DMS 273 (cell line): ENCODE measurements at regions not wholly inside any gene's neighbourhood (a gene's known extent, or its start where the extent isn't known, plus 50 kb on each side); places are given as distances from the start of the nearest gene placed in this dataset.
"Not testable (repeated sequence)": the region's sequence is repeated elsewhere in the genome, so short reads cannot be mapped to it uniquely, and the experiment has no call there.

Experiments
- DNase-seq: peaks from one replicate; lab custom pipeline; 2025; ENCODE audit not compliant: unreplicated experiment; lab: John Stamatoyannopoulos, UW

GRCh38 chr10:126722726-126723125 lies 52.2 kb upstream of the C10orf90 start:
- no peak for DNase-seq

DNA sequence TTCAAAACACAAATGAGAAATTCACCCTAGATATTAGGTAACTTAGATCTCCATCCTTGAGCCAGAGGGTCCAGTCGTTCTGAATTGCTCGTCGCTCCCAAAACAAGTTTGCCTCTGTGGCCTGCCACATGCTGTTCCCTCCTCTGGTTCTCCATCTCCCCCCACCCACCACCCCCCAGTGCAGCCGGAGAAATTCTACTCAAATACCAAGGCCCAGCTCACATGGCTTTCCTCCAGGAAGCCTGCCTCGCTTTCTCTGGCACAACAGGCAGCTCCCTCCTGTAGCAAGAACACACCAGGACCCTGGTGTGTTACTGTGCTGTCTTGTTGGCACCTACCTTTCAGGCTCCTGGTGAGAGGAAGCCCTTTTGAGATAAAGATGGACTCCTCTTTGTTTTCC lies 52.7 kb upstream of the C10orf90 start:
- DNase-seq, result no peak

DNA sequence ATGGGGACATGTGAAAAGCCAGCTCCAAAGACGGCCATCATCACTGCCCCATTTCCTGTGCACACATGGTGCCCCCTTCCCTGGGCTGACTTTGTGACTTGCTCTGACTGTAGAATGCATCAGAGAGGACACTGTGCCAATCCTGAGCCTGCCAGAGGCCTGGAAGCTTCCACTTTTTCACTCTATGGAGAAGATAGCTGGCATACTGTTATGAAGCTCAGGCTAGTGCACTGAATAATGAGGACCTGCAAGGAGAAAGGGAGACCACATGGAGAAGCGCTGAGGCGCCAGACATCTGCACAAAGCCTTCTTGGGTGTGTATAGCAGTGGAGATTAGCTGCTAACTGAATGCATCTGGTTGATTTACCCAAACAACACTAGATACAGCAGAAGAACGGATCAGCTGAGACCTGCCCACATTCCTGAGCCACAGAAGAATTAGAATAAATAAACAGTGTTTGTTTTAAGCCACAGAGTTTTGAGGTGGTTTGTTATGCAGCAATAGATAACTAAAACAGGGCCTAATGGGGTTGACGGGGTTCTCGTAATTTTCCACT lies 58.9 kb upstream of the C10orf90 start:
- DNase-seq, result no peak

DNA sequence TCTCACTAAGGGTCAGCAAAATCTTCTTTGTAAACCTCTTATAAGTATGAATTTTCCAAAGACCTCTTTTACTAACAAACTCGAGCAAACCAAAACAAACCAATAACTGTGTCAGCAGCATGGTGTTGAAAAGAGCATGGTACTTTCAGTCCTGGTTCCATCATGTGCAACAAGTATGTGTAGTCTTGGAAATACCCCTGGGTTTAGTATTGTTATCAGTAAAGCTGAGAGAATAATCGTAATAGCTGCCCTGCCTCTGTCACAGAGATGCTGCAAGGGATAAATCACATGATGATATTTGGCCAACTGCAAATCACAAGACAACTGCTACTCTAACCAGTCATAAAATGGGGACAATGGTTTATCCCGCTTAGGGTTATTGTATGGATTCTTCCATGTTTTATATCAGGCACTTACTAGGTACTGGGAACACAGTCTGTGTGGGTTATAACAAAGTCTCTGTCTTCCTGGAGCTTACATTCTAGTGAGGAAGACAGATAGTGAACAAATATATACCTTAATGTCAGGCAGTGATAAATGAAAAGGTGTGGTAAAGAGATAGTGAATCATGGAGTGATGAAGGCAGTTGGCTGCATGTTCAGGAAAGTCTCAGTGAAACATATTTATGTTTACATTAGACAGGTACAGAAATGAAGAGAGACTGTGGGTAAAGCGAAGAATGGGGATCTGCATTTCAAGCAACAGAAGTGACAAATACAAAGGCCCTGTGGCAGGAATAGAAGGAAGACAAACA lies 60.5 kb upstream of the C10orf90 start:
- DNase-seq, result no peak

GRCh38 chr10:126731610-126731990 lies 61.1 kb upstream of the C10orf90 start:
- DNase-seq, result no peak

DNA sequence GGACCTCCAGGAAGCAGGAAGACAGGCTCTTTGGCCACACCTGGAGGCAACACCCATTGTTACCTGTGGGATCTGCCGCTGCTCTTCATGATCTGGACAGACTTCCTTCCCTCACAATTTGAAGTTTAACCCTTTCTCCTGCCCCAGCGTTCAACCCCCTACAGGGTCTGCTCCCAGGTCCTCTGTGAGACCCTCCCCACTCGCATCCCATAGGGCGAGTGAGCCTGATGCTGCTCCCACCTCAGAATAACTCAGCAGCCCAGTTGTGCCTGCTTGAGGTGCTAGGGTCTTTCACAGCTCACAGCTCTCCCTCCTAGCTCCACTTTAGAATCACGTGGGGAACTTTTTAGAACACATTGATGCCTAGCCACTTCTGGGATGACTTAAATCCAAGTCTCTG lies 61.8 kb upstream of the C10orf90 start:
- no peak for DNase-seq

DNA sequence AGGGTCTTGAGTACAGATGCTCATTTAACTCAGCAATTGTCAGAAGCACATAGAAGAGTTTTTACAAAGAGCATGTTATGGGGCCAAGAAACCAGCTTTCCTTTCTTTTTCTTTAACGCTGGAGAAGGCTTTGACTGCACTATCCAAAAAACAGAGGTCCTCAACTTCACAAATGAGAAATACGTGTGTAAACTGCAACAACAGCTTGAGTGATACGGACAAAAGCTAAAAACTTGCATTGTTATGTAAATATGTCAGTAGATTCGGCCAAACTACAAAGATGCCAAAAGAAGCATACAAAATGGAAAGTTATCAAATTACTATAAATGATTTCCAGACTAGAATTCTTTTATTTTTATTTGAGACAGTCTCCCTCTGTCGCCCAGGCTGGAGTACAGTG lies 62.4 kb upstream of the C10orf90 start:
- DNase-seq, result no peak

DNA sequence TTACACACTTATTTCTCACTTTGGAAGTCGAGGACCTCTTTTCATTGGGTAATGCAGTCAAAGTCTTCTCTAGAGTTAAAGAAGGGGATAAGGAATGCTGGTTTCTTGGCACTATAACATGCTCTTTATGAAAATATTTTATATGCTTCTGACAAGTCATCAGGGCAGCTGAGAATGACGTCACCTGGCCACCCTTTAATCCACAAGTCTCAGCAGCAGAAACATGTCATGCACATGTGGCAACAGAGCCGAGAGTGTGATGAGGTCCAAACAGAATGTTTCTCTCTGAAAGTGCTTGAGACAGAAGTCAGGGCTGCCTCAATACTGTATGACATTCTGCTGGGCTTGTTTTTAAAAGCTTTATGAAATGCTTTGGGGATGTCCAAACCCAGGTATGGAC lies 63.5 kb upstream of the C10orf90 start:
- no peak for DNase-seq

DNA sequence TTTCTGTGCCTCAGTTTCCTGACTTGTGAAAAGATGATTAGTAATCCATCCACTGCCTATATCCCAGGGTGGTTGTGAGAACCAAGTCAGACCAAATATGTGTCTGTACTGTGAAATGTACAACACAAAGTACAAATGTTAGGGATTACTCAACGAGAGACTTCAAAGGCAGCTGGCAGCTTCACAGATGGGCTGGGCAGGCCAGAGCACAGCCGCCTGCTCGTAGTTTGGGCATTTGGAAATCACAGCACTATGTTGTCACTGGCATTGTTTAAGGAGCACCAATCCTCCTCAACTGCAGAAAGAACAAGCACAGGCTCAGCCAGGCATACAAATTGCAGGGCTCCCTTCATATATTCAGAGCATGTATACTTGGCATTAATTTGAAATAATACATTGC lies 64.5 kb upstream of the C10orf90 start:
- DNase-seq, result peak; percentile 9

DNA sequence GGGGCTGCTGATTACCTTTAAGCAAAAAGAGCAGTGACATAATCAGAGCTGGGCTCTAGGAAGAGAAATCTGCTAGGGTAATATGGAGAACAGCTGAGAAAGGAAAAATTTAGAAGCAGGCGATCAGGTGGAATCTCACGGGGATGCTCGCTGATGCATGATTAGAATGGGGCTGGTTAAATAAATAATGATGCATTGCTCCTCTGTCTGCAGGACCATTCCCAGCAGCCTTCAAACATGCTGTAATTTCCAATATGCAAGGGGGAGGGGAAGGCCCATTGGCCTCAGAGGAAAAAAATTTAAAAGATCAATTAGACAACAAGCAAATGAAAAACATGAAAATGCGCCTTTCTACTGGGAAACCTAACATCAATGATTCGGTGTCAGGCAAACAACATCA lies 65.6 kb upstream of the C10orf90 start:
- DNase-seq, result no peak

DNA sequence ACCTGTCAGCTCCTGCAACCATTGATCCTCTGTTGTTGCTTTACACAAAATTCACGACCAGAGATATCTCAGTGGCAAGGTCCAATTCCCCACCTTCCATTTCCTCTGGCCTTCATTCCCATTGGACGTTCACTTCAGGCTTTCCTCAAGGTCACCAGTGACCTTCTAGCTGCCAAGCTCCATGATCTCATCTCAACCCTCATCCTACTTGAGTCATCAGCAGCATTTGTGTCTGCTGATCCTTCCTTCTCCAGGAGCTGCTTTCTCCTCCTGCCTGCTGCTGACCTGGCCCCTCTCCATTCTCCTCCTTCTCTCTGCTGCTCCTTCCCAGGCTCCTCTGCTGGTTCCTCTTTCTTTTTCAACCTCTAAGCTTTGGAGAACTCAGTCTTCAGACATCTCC lies 66.2 kb upstream of the C10orf90 start:
- DNase-seq, result no peak

GRCh38 chr10:126738001-126738400 lies 67.5 kb upstream of the C10orf90 start:
- no peak for DNase-seq

- no peak for DNase-seq
Measured at GRCh38 chr10:126744571-126744970, 74.1 kb upstream of the C10orf90 start.

DNA sequence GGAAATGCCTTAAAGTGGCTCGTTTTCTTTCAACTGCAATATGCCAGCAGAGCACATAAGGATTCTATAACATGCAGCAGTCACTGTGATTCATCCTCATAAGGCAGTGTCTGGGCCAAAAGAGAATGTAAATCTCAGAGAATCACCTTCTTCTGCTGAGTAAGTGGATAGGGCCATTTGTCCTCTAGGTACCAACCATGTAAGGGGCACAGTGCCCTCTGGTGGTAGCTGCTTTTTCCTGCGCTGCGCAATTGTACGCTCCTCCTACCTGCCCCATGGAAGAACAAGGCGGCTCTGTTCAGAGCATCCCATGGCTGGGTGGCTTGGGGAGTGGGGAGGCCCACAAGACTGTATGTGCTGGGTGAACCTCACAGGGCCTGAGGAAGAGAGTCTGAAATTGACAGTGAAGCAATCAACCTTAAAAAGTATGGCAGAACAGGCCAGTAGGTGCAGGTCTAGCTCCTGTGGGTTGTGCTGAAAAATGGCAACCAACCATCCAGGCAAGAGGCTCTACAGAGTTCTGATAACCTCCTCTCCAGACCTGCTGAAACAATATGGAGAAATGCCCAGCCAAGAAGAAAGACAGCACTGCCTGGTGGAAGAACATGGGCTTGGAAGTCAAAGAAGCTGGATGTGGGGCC lies 78.6 kb upstream of the C10orf90 start:
- peak; percentile 65 for DNase-seq

GRCh38 chr10:126754966-126755365 lies 84.5 kb upstream of the C10orf90 start:
- DNase-seq, result no peak

DNA sequence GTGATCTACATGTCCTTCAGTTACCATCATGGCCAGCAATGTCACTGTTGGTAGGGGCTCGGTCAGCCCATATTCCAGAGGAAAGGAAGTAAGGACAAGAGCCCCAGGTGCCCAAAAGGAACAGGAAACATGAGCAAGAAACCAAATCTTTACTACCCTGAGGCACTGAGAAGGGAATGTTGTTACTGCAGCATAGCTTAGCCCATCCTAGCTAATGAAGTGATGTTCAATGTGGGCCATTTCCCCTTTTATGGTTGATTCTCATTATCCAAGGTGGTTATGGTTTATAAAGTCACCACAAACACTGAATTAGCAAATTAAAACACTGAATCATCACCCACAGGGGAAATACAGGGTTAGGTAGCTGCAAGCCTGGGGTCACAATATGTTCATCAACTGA lies 88.4 kb upstream of the C10orf90 start:
- no peak for DNase-seq

DNA sequence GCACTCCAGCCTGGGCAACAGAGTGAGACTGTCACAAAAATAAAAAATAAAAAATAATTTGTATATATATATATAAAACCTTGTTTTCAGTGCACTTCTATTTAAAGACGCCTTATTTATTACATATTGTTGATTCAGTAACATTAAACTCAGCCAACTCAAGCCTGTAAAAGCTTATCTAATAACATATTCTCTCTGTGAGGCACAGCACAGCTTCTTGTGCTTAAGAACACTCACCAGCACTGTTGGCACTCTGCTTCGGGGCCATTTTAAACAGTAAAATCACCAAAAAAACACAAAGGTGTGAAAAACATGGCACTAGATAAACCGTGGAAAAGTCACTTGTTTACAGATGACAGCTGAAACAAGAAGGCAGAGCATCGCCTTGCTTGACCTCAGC lies 89.0 kb upstream of the C10orf90 start:
- DNase-seq, result no peak

GRCh38 chr10:126766646-126767045 lies 96.2 kb upstream of the C10orf90 start:
- DNase-seq, result not testable (repeated sequence)

- no peak for DNase-seq
Measured at GRCh38 chr10:126770809-126771208, 100.3 kb upstream of the C10orf90 start.

GRCh38 chr10:126776168-126776567 lies 105.7 kb upstream of the C10orf90 start:
- DNase-seq, result no peak

- no peak for DNase-seq
Measured at GRCh38 chr10:126777714-126778113, 107.2 kb upstream of the C10orf90 start.

DNA sequence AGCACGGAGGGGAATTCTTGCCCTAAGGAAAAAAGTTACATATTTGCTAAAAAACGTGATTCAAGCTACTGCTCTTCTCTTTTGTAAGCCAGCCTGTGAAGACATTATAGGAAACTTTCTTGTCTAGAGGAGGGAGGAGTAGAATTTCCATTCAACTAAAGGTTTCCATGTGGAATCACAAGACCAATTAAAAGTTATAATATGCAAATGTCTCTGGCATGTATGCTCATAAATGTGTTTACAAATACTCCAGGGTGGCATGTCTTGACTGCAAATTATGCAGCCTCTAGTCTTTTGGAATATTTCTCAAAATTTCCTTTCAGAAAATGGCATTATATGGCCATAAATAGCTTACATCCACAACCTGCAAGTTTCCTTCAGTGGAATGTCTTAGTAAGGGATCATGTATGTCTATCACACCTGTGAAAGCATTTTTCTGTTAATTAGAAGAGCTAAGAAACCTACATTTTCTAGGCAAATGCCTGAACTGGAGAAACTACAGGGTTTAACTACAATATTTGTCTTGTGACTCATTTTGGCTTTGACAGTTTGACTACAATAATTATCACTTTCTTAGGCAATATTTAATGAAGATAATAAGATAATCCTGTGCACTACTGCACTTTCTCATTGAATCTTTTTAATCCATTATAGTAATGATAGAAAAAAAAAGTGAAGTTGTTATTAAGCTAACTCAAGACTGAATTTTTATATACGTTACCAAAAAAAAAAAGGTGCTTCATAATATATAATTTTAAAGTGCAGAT lies 111.1 kb upstream of the C10orf90 start:
- DNase-seq, result no peak
